Hepatocyte (in vitro differentiated cells): ENCODE measurements at regions not wholly inside any gene's neighbourhood (a gene's known extent, or its start where the extent isn't known, plus 50 kb on each side); places are given as distances from the start of the nearest gene placed in this dataset.

ENCODE experiments used
- DNase-seq: peaks from one replicate; pipeline ENCODE4 v3.0.0-alpha.2; 2016; ENCODE audit warnings: low spot score
- H2AFZ ChIP-seq: fragments of 200-600 bp; sonication (generic); 2 replicates; pipeline ENCODE4 v1.6.0; 2016; ENCODE audit warnings: antibody characterized with exemption, mild to moderate bottlenecking
- H3K27ac ChIP-seq: fragments of 200-600 bp; sonication (generic); 2 replicates; pipeline ENCODE4 v1.5.1; 2016; ENCODE audit warnings: mild to moderate bottlenecking
- H3K27me3 ChIP-seq: fragments of 200-600 bp; sonication (generic); 2 replicates; pipeline ENCODE4 v1.6.1; 2016
- H3K36me3 ChIP-seq: fragments of 200-600 bp; sonication (generic); replicated peaks from 2 replicates; pipeline ENCODE4 v1.5.1; 2016; ENCODE audit warnings: low read depth; ENCODE audit not compliant: insufficient read depth
- H3K4me1 ChIP-seq: fragments of 200-600 bp; sonication (generic); 2 replicates; pipeline ENCODE4 v1.5.1; 2016; ENCODE audit warnings: mild to moderate bottlenecking, moderate library complexity; ENCODE audit not compliant: insufficient read depth
- H3K4me2 ChIP-seq: fragments of 200-600 bp; sonication (generic); 2 replicates; pipeline ENCODE4 v1.6.0; 2016
- H3K4me3 ChIP-seq: fragments of 200-600 bp; sonication (generic); 2 replicates; pipeline ENCODE4 v1.5.1; 2016; ENCODE audit warnings: mild to moderate bottlenecking
- H3K79me2 ChIP-seq: fragments of 200-600 bp; sonication (generic); 2 replicates; pipeline ENCODE4 v1.6.0; 2017; ENCODE audit warnings: mild to moderate bottlenecking
- H3K9me2 ChIP-seq: fragments of 200-600 bp; sonication (generic); replicated peaks from 2 replicates; pipeline ENCODE4 v1.6.0; 2017; ENCODE audit warnings: mild to moderate bottlenecking; ENCODE audit not compliant: insufficient read depth
- H3K9me3 ChIP-seq: fragments of 200-600 bp; sonication (generic); 2 replicates; pipeline ENCODE4 v1.5.1; 2016; ENCODE audit warnings: low read depth, mild to moderate bottlenecking
- H4K20me1 ChIP-seq: fragments of 200-600 bp; sonication (generic); 2 replicates; pipeline ENCODE4 v1.6.0; 2016; ENCODE audit warnings: mild to moderate bottlenecking; ENCODE audit not compliant: insufficient read depth, poor library complexity, severe bottlenecking
- EZH2 ChIP-seq: fragments of 200-600 bp; sonication (generic); IDR thresholded peaks from 2 replicates; pipeline ENCODE4 v1.6.1; 2016; ENCODE audit warnings: antibody characterized with exemption, mild to moderate bottlenecking, borderline replicate concordance
- EZH2phosphoT487 ChIP-seq: fragments of 200-600 bp; sonication (generic); IDR thresholded peaks from one replicate; pipeline ENCODE4 v1.6.1; 2018; ENCODE audit warnings: antibody characterized with exemption, mild to moderate bottlenecking, low read depth, moderate library complexity; ENCODE audit not compliant: unreplicated experiment, severe bottlenecking
- WGBS: methylation state at CpG from one replicate; pipeline ENCODE4 v1.1.6; 2016; ENCODE audit warnings: low lambda C conversion rate; ENCODE audit errors: missing lambda C conversion rate; 5-methylcytosine and 5-hydroxymethylcytosine counted together
- TF ChIP-seq, protein P1 (sequence below): fragments of 200-600 bp; sonication (generic); IDR thresholded peaks from 2 replicates; pipeline ENCODE4 v1.5.1; 2016; ENCODE audit warnings: antibody characterized with exemption, mild to moderate bottlenecking; ENCODE audit not compliant: poor library complexity

DNA sequence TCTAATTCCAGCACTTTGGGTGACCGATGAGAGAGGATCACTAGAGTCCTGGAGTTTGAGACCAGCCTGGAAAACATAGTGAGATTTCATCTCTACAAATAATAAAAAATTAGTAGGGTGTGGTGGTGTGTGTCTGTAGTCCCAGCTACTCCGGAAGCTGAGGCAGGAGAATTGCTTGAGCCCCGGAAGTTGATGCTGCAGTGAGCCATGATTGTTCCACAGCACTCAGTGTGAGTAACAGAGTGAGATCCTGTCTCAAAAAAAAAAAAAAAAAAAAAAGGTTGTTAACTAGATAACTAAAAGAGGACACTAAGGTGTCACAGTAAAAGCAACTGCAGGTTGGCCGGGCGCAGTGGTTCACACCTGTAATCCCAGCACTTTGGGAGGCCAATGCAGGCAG, 121.3 kb upstream of the MAX start:
- WGBS: 93% methylated on average over 5 of the region's 5 CpGs
- Histone ChIP-seq H3K9me3 (no peaks in the 10 kb centered on the region), H3K27ac (no peak overlapping the region)

DNA sequence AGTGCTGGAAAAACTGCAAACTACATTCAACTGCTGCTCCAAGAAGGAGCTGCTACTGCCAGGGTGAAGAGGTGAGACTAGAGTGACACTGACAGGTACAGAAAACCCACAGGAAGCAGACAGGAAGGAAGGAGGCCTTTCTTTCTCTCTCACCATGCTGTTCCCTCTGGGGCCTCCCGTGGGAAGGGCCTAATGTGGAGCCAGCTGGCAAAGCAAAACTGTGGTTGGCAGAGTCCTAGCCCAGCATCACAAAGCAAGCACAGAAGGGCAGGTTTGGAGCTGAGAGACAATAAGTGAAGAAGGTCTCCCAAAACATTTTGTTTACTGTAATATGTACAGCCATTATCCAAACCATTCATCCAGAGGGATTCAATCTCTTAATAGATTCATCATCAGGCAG, 122.5 kb upstream of the MAX start:
- Histone ChIP-seq H3K9me2 (no peaks in the 10 kb centered on the region), H3K4me3 (no peak overlapping the region), H3K4me2 (no peak overlapping the region), H3K27me3 (no peaks in the 10 kb centered on the region), H3K79me2 (no peaks in the 10 kb centered on the region), H3K27ac (peak overlapping the region; percentile 82), H2AFZ (no peak overlapping the region), H4K20me1 (no peaks in the 10 kb centered on the region), H3K9me3 (no peaks in the 10 kb centered on the region), H3K4me1 (peaks cover 28% of the 10 kb centered on the region), H3K36me3 (no peaks in the 10 kb centered on the region)
- TF ChIP-seq, protein P1, sequence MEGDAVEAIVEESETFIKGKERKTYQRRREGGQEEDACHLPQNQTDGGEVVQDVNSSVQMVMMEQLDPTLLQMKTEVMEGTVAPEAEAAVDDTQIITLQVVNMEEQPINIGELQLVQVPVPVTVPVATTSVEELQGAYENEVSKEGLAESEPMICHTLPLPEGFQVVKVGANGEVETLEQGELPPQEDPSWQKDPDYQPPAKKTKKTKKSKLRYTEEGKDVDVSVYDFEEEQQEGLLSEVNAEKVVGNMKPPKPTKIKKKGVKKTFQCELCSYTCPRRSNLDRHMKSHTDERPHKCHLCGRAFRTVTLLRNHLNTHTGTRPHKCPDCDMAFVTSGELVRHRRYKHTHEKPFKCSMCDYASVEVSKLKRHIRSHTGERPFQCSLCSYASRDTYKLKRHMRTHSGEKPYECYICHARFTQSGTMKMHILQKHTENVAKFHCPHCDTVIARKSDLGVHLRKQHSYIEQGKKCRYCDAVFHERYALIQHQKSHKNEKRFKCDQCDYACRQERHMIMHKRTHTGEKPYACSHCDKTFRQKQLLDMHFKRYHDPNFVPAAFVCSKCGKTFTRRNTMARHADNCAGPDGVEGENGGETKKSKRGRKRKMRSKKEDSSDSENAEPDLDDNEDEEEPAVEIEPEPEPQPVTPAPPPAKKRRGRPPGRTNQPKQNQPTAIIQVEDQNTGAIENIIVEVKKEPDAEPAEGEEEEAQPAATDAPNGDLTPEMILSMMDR: no peak
- TF ChIP-seq EZH2 (no peak), EZH2phosphoT487 (no peak)
- DNase-seq: no peak
- 65% methylated on average over 1 of the region's 1 CpG for WGBS

More for the DNA sequence above, 121.3 kb upstream of the MAX start:
- Histone ChIP-seq H3K27me3 (no peaks in the 10 kb centered on the region), H3K4me3 (no peak overlapping the region), H3K9me2 (no peaks in the 10 kb centered on the region), H3K4me2 (no peak overlapping the region), H3K4me1 (peaks cover 22% of the 10 kb centered on the region), H3K36me3 (no peaks in the 10 kb centered on the region), H2AFZ (no peak overlapping the region), H3K79me2 (no peaks in the 10 kb centered on the region), H4K20me1 (no peaks in the 10 kb centered on the region)
- TF ChIP-seq EZH2phosphoT487: no peak
- TF ChIP-seq, protein P1: no peak
- TF ChIP-seq EZH2: no peak
- no peak for DNase-seq

DNA sequence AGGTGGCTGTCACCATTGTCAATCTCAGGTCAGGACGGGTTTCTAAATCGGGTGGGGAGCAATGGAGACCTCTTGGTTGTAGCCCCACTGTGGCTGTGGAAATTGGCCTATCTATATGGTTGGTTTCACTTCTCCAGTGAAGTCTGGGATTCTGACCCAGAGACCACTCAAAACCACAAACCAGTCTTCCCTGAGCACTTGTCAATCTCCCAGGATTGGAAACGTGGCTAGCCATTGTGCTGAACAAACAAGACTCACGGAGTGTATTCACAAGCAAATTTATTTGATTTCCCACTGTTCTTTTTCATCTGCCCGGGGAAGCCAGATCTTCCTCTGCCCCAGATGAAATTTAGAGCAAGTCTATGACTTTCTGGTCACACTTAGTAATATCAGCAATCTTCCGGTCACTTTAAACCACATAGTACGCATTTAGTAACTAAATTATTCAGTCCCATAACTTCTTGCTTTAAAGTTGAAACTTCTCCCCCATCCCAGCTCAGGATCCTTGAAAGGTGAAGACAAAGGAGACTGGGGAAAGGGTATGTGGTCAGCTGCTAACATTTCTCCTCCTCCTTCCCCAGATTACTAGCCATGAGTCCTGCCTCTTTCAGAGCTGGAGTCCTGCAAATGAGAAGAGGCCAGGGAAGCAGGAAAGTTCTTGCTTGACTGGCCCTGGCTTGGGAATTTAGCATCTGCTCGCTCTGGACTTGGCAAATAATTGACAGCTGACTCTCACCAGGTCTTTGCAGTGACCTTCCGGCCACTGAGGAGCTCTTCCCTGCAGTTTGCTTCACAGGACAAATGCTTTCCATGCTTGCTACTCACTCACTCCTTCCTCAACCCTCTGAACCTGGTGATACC, 123.2 kb upstream of the MAX start:
- H3K36me3 ChIP-seq: no peaks in the 10 kb centered on the region

More for the DNA sequence above, 123.2 kb upstream of the MAX start:
- H3K4me3 ChIP-seq: no peak overlapping the region
- no peak overlapping the region for H3K4me2 ChIP-seq
- no peak overlapping the region for H2AFZ ChIP-seq
- peak overlapping the region; percentile 82 for H3K27ac ChIP-seq
- H3K4me1 ChIP-seq: peaks cover 35% of the 10 kb centered on the region
- no peak for DNase-seq
- no peak for TF ChIP-seq EZH2phosphoT487
- TF ChIP-seq, protein P1: no peak
- no peak for TF ChIP-seq EZH2
- no peaks in the 10 kb centered on the region for H3K27me3 ChIP-seq
- WGBS: 80% methylated on average over 9 of the region's 9 CpGs
- H3K79me2 ChIP-seq: no peaks in the 10 kb centered on the region
- H4K20me1 ChIP-seq: no peaks in the 10 kb centered on the region
- no peaks in the 10 kb centered on the region for H3K9me3 ChIP-seq
- H3K9me2 ChIP-seq: no peaks in the 10 kb centered on the region
